SK-N-SH treated with all-trans-retinoic acid at 6 μM for 48 hours (cell line): ENCODE measurements at regions not wholly inside any gene's neighbourhood (a gene's known extent, or its start where the extent isn't known, plus 50 kb on each side); places are given as distances from the start of the nearest gene placed in this dataset.
"Not testable (repeated sequence)": the region's sequence is repeated elsewhere in the genome, so short reads cannot be mapped to it uniquely, and the experiment has no call there.

Experiments used
- PATZ1 ChIP-seq: fragments of 250-450 bp; sonication (Bioruptor Pico); IDR thresholded peaks from 2 replicates; pipeline ENCODE4 v1.8.0; 2020; ENCODE audit warnings: mild to moderate bottlenecking, moderate library complexity, borderline replicate concordance
- ZFP30 ChIP-seq: fragments of 450-650 bp; formaldehyde crosslinking; IDR thresholded peaks from 2 replicates; pipeline ENCODE4 v1.5.0; 2022; ENCODE audit warnings: mild to moderate bottlenecking, moderate library complexity

GRCh38 chr12:46905239-46905627 is 79.4 kb upstream of the SLC38A4 start:
- not testable (repeated sequence) for TF ChIP-seq ZFP30, PATZ1 (CRISPR knock-in tag)
